Stimulated activated CD4-positive, alpha-beta T cell treated with anti-CD3 and anti-CD28 coated beads, Interleukin-12 subunit alpha, Interleukin-12 subunit beta, amount 100 ng/mL, for 48 hours (primary cell): ENCODE measurements at regions not wholly inside any gene's neighbourhood (a gene's known extent, or its start where the extent isn't known, plus 50 kb on each side); places are given as distances from the start of the nearest gene placed in this dataset.
"Not testable (repeated sequence)": the region's sequence is repeated elsewhere in the genome, so short reads cannot be mapped to it uniquely, and the experiment has no call there.

Source experiments
- DNase-seq, 3 donors: peaks; one replicate each; pipeline ENCODE4 v3.0.0-alpha.2; 2020; ENCODE audit warnings: low read depth in 2 of 3, low spot score in 1 of 3

DNA sequence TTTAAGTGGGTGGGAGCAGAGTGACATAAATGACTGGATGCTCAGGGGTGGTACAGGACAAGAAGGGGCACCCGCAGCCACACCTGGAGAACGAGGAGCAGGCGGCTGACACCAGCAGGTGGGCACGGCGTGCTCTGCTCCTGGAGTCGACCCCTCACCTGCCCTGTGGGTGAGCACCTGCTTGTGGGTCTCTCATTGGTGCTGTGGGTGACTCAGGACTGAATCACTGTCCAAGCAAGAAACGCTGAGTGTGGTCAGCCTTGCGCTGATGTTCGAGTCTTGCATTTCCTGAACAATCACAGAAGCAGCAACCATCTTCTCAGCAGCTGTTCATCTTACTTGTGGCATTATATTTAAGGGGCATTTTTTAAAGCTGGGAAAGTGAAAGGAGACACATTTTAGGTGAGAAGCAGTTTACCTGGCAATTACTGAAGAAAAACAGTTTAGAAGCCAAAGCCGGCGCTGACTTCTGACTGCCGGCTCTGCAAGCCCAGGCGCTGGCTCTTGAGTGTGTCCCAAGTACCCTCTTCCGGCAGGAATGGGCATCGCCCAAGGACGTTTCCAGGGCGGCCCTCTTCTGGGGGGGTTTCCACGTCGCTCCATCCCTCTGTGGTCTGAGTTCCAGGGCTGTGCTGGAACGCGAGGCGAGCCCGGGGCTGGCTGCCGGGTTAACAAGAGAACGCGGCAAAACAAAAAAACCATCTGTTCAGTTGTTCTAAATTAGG lies 145.2 kb upstream of the PFKP start:
- no peak for DNase-seq

DNA sequence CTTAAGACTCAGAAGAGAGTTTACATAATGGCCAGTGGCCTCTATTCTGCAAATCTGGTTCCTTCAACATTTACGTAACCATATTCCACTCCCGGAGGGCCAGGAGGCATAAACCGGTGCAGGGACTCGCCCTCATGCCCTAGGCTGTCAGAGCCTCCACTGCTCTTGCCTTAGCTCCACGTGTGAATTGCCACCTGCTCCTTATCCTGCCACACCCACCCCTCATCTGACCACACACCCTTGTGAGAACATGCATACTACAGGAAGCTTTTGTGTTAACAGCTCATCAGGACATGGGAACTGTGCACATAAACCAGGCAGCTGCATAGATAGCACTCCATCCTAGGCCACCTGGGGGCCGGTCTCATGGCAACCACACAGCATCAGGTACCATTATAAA lies 146.7 kb upstream of the PFKP start:
- no peak for DNase-seq

DNA sequence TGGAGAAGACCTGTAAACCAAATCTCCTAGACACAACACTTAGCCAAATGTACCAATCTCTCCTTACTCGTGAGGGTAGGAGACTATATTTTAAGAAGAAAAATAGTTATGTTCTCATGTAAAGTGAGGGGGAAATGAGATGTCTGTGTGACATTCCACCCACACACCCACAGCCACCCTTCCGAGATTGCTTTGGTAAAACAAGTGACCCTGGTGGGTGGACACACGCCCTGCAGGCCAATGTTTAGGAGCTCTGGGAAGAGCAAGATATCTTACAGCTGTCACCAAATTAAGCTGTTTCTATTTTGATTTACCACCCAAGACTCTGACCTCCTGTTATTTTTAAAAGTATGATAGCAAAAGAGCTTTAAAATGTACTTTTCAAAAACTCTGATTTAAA lies 147.2 kb upstream of the PFKP start:
- no peak for DNase-seq

GRCh38 chr10:2919016-2919415 lies 148.3 kb upstream of the PFKP start:
- DNase-seq, result no peak

DNA sequence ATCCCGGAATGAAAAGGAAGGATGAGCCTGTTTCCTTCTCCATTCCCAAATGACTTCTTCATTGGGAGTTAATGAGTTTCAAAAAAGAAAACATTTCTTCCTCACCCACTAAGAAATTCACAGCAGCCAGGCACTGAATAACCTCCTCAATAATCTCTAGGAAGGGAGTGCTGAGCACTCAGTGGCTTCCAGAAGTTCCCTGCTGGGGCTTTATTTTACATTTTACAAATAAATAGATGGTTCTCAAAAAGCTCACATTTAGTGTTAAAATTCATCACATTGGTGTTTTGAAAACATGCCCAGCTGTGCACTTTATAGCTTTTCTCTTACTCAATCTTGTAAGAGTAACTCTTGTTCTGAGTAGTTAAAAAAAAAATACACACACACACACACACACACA lies 148.9 kb upstream of the PFKP start:
- DNase-seq, result no peak

- no peak for DNase-seq
These were observed 149.4 kb upstream of the PFKP start for GRCh38 chr10:2917926-2918325.

GRCh38 chr10:2915412-2915811 lies 151.9 kb upstream of the PFKP start:
- DNase-seq, result no peak

GRCh38 chr10:2914741-2915140 lies 152.6 kb upstream of the PFKP start:
- DNase-seq, result no peak

DNA sequence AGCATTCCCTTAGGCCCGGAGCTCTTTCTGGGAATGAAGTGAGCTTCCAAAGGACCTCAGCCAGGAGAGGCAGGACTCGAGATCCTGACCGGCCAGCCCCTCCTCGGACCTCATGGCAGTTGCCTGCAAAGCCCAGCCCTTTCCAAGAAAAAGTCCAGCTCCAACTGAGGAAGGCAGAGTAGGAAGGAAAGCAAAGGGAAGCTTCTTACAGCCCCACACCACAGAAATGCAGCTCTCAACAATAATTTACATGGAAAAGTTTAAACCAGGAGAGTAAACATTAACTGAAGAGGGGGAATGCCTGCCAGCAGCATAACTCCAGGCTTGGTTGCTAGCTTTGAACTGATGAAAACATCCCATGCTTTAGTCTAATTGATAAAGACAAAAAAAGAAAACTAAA lies 153.9 kb upstream of the PFKP start:
- no peak for DNase-seq

DNA sequence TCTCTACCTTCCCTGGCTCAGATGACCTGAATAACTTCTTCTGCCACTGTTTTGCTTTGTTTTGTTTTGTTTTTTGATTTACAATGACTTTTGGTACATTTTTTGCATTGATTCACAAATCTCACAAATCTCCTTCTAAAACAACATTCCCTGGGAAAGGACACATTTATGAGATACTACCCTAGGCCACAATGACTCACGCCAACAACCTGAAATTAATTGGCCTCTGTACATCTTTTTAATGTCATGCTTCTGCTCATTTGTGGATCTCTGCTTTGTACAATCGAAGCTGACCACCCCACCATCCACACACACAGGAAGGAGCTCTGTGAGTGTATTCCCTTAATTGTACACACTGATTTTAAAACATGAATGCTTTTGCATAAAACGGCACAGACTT lies 156.7 kb upstream of the PFKP start:
- DNase-seq, result no peak

- DNase-seq, result no peak
These were observed 157.4 kb upstream of the PFKP start for GRCh38 chr10:2909921-2910320.

- DNase-seq, result peak in 1 of 3 donors; percentile 10
These were observed 158.3 kb upstream of the PFKP start for GRCh38 chr10:2908851-2909630.

DNA sequence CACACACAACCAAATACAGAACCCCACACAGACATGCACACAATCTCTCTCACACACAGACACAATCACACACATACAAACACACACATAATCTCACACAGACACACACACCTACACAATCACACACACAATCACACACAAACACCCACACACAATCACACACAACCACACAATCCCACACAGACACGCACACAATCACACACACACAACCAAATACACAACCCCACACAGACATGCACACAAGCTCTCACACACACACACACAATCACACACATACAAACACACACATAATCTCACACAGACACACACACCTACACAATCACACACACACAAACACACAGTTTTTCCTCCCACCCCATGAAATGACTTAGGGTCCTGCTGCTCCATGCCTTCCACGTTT lies 160.4 kb upstream of the PFKP start:
- DNase-seq, result no peak

DNA sequence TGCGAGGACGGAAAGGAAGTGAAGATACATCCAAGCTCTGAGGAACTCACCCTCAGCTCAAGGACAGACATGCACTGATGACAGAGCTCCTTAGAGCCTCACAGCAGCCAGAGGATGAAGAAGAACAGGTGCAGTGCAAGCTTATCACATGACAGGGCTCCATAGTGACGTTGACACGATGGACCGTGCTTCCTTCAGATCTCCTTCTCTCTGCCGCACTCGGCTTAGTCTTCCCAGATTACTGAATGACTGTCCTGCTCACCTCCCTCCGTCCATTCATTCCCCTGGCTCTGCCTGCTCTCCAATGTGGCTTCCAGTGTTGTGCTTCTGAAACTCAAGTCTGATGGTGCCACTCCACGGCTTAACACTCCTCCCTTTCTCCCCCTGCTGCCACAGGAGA lies 161.5 kb upstream of the PFKP start:
- no peak for DNase-seq

- no peak for DNase-seq
These were observed 166.8 kb upstream of the PFKP start for GRCh38 chr10:2900530-2900929.

DNA sequence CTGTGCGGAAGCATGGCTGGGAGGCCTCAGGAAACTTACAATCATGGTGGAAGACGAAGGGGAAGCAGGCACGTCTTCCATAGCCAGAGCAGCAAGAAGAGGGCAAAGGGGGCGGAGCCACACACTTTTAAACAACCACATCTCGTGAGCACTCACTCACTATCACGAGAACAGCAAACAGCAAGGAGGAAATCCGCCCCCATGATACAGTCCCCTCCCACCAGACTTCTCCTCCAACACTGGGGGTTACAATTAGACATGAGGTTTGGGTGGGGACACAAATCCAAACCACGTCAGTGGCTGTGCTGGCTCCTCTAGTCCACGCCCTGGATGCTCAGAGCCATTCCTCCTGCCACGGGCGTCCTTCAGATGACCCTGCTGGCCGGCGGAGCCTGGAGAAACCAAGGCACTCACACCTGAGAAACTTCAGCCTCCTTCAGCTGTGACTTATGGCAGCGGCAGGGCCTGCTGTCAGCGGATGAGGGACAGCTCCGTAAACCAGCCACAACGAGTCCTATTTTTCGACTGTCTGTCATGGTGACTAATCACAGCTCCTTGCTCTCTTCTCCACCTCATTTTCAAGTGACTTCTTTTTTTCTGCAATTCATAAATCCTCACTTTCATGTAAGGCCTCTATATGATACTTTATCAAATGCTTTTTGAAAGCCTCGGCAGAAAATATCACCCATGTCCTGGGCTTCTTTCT lies 167.9 kb upstream of the PFKP start:
- no peak for DNase-seq

DNA sequence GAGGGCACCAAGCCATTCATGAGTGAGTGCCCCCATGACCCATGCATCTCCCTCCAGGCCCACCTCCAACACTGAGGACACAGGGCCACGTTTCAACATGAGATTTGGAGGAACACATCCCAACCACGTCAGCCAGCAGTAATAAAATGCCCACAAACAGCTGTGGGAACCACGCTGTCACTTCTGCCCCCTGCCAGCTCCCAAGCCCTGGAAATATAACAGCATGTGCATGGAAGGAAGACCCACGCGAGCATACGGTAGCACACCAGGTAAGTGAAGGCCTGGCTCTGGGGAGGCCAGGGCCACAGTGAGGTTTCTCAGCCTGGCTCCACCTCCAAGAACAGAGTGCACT lies 168.9 kb upstream of the PFKP start:
- DNase-seq, result no peak

DNA sequence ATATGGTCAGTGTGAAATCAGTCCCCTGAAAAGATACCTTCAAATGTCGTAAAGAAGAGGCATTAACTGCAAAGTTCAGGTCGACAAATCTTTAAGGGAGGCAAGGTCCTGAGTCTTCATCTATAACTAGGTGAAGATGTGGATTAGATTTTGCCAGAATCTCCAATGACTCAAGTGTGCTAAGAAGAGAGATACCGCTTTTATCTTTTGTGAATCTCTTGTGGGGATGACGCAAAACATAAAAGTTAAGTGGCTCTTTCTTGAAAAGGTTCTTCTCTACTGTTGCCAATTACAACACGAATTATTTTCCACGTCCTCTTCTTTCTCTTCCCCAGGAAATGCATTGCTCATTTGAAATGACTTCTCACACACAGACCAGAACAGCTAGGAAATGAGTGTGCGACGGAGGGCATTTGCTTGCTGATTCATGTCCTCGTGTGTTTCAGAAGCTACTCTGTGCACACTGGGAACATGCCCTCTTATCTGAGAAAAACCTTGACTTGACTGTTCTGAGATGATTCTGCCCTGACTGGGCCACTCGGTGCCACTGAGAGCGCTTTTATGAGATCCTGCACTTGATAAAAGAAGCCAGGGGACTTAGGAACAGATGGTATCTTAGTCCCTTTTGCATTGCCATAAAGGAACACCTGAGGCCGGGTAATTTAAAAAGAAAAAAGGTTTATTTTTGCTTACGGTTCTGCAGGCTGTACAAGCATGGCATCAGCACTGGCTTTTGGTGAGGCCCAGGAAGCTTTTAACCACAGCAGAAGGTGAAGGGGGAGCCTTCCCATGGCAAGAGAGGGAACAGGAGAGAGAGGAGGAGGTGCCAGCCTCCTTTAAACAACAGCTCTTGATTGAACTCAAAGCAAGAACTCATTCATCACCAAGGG lies 169.5 kb upstream of the PFKP start:
- DNase-seq, result peak in 2 of 3 donors; percentile 8 to 10

DNA sequence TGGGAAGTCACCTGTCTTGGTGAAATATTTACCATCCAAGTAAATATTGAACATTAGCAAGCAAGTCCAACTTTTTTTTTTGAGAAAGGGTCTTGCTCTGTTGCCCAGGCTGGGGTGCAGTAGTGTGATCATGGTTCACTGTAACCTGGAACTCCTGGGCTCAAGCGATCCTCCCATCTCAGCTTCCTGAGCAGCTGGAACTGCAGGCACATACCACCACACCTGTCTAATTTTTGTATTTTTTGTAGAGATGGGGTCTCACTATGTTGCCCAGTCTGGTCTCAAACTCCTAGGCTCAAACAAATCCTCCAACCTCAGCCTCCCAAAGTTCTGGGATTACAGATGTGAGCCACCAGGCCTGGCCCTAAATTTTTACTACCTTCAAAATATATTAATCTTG lies 171.0 kb upstream of the PFKP start:
- not testable (repeated sequence) for DNase-seq

- DNase-seq, result no peak
These were observed 171.7 kb upstream of the PFKP start for GRCh38 chr10:2895594-2896196.

GRCh38 chr10:2893991-2894390 lies 173.4 kb upstream of the PFKP start:
- DNase-seq, result no peak
